Coronary artery (tissue), 2 donors: ENCODE measurements at regions not wholly inside any gene's neighbourhood (a gene's known extent, or its start where the extent isn't known, plus 50 kb on each side); places are given as distances from the start of the nearest gene placed in this dataset.

Experiments
- DNase-seq: peaks from one replicate; pipeline ENCODE4 v3.0.0-alpha.2; 2017; ENCODE audit warnings: low spot score
- H3K27ac ChIP-seq, 2 donors: fragments of 200-600 bp; sonication (generic); one replicate each; pipeline ENCODE4 v1.5.1; 2016 to 2019
- H3K4me3 ChIP-seq: fragments of 200-600 bp; sonication (generic); 2 replicates; pipeline ENCODE4 v1.5.1; 2016; ENCODE audit warnings: mild to moderate bottlenecking, moderate library complexity
- CTCF ChIP-seq: fragments of 200-600 bp; sonication (generic); IDR thresholded peaks from one replicate; pipeline ENCODE4 v1.5.1; 2019; ENCODE audit warnings: antibody characterized with exemption

GRCh38 chr4:74528178-74528577 is 83.2 kb downstream of the AREG start:
- no peak for DNase-seq
- no peak for TF ChIP-seq CTCF
- Histone ChIP-seq H3K4me3 (no peak overlapping the region), H3K27ac (no peak overlapping the region)

GRCh38 chr4:74529284-74530041 is 84.5 kb downstream of the AREG start:
- Histone ChIP-seq H3K4me3 (no peak overlapping the region), H3K27ac (no peak overlapping the region)
- no peak for DNase-seq
- TF ChIP-seq CTCF, result no peak

- DNase-seq, result no peak
- Histone ChIP-seq H3K4me3 (no peak overlapping the region), H3K27ac (no peak overlapping the region)
- peak; percentile 39 for TF ChIP-seq CTCF
These were observed 87.2 kb downstream of the AREG start for GRCh38 chr4:74531963-74532794.

- H3K27ac ChIP-seq, result no peak overlapping the region
- DNase-seq, result no peak
These were observed 89.2 kb downstream of the AREG start for GRCh38 chr4:74534121-74534520.

GRCh38 chr4:74534936-74535335 is 90.0 kb downstream of the AREG start:
- DNase-seq, result no peak
- Histone ChIP-seq H3K4me3 (no peak overlapping the region), H3K27ac (no peak overlapping the region)
- no peak for TF ChIP-seq CTCF

More at GRCh38 chr4:74534121-74534520, 89.2 kb downstream of the AREG start:
- no peak for TF ChIP-seq CTCF
- no peak overlapping the region for H3K4me3 ChIP-seq

GRCh38 chr4:74535512-74535911 is 90.6 kb downstream of the AREG start:
- DNase-seq, result no peak
- TF ChIP-seq CTCF, result no peak
- Histone ChIP-seq H3K4me3 (no peak overlapping the region), H3K27ac (no peak overlapping the region)
